BE2C (cell line): ENCODE measurements at regions not wholly inside any gene's neighbourhood (a gene's known extent, or its start where the extent isn't known, plus 50 kb on each side); places are given as distances from the start of the nearest gene placed in this dataset.
A peak's percentile ranks its signal among the peaks of the same experiment; 100 is the strongest.

Source experiments
- DNase-seq: peaks from one replicate; pipeline ENCODE4 v3.0.0-alpha.2; 2020
- H3K27me3 ChIP-seq: fragments of 250-450 bp; sonication (Bioruptor Pico); 2 replicates; pipeline ENCODE4 v1.5.1; 2020; ENCODE audit warnings: mild to moderate bottlenecking
- H3K36me3 ChIP-seq: fragments of 250-450 bp; sonication (Bioruptor Pico); 2 replicates; pipeline ENCODE4 v1.5.1; 2020; ENCODE audit warnings: mild to moderate bottlenecking
- H3K4me1 ChIP-seq: fragments of 250-450 bp; sonication (Bioruptor Pico); 2 replicates; pipeline ENCODE4 v1.5.1; 2020
- H3K4me3 ChIP-seq: 2 replicates; pipeline ENCODE4 v1.5.1; 2011; ENCODE audit warnings: low read depth, low read length
- H3K9me3 ChIP-seq: fragments of 250-450 bp; sonication (Bioruptor Pico); 2 replicates; pipeline ENCODE4 v1.5.1; 2020
- TF ChIP-seq, protein P1 (sequence below): IDR thresholded peaks from 2 replicates; pipeline ENCODE4 v1.5.1; 2012; ENCODE audit warnings: mild to moderate bottlenecking, low read depth, low read length

DNA sequence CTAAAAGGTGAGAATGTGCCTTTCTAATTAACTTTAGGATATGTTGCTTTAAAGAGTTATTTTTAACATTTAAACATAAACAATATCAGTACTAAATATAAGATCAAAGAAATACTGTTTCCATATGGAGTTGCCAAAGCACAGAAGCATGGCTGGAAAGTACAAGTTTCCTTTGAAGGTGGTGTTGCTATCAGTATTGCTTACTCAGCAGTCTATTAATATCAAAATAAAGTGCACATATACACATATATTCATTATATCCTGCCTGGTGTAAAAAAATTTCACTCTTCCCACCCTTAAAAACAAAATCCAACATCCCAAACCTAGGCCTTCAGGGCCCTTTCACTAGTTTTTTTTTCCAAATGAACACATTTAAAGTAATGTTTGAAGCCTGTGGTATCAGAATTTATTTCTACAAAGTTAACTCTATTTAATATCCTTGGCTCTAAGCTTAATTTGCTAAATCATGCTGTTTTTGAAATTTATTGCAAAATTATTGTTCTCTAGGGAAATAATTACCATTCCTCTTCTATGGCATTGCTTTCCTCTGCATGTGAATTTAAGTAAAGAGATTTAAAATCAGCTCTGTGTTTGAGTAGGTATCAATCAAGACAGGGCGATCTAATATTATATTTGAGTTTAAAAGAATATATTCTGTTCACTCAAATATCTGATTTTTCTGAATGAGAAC, 192.7 kb upstream of the MEIS1 start:
- H3K4me1 ChIP-seq = no peaks in the 10 kb centered on the region
- TF ChIP-seq, protein P1, sequence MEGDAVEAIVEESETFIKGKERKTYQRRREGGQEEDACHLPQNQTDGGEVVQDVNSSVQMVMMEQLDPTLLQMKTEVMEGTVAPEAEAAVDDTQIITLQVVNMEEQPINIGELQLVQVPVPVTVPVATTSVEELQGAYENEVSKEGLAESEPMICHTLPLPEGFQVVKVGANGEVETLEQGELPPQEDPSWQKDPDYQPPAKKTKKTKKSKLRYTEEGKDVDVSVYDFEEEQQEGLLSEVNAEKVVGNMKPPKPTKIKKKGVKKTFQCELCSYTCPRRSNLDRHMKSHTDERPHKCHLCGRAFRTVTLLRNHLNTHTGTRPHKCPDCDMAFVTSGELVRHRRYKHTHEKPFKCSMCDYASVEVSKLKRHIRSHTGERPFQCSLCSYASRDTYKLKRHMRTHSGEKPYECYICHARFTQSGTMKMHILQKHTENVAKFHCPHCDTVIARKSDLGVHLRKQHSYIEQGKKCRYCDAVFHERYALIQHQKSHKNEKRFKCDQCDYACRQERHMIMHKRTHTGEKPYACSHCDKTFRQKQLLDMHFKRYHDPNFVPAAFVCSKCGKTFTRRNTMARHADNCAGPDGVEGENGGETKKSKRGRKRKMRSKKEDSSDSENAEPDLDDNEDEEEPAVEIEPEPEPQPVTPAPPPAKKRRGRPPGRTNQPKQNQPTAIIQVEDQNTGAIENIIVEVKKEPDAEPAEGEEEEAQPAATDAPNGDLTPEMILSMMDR = no peak
- no peaks in the 10 kb centered on the region for H3K36me3 ChIP-seq
- H3K9me3 ChIP-seq = no peaks in the 10 kb centered on the region
- no peak for DNase-seq
- H3K4me3 ChIP-seq = no peak overlapping the region
- H3K27me3 ChIP-seq = no peaks in the 10 kb centered on the region

GRCh38 chr2:66240286-66240685, 194.6 kb upstream of the MEIS1 start:
- Histone ChIP-seq H3K36me3 (no peaks in the 10 kb centered on the region), H3K9me3 (no peaks in the 10 kb centered on the region), H3K27me3 (no peaks in the 10 kb centered on the region), H3K4me3 (no peak overlapping the region), H3K4me1 (no peaks in the 10 kb centered on the region)
- DNase-seq = no peak
- TF ChIP-seq, protein P1 = no peak

- H3K27me3 ChIP-seq = no peaks in the 10 kb centered on the region
- TF ChIP-seq, protein P1 = no peak
- H3K36me3 ChIP-seq = no peaks in the 10 kb centered on the region
- H3K9me3 ChIP-seq = no peaks in the 10 kb centered on the region
- H3K4me1 ChIP-seq = no peaks in the 10 kb centered on the region
- no peak overlapping the region for H3K4me3 ChIP-seq
- no peak for DNase-seq
Observed at GRCh38 chr2:66239655-66240054, 195.3 kb upstream of the MEIS1 start.

- no peaks in the 10 kb centered on the region for H3K9me3 ChIP-seq
- H3K27me3 ChIP-seq = no peaks in the 10 kb centered on the region
- no peak overlapping the region for H3K4me3 ChIP-seq
- H3K4me1 ChIP-seq = no peaks in the 10 kb centered on the region
- TF ChIP-seq, protein P1 = no peak
- H3K36me3 ChIP-seq = no peaks in the 10 kb centered on the region
- DNase-seq = no peak
Observed at GRCh38 chr2:66237803-66238379, 197.0 kb upstream of the MEIS1 start.

DNA sequence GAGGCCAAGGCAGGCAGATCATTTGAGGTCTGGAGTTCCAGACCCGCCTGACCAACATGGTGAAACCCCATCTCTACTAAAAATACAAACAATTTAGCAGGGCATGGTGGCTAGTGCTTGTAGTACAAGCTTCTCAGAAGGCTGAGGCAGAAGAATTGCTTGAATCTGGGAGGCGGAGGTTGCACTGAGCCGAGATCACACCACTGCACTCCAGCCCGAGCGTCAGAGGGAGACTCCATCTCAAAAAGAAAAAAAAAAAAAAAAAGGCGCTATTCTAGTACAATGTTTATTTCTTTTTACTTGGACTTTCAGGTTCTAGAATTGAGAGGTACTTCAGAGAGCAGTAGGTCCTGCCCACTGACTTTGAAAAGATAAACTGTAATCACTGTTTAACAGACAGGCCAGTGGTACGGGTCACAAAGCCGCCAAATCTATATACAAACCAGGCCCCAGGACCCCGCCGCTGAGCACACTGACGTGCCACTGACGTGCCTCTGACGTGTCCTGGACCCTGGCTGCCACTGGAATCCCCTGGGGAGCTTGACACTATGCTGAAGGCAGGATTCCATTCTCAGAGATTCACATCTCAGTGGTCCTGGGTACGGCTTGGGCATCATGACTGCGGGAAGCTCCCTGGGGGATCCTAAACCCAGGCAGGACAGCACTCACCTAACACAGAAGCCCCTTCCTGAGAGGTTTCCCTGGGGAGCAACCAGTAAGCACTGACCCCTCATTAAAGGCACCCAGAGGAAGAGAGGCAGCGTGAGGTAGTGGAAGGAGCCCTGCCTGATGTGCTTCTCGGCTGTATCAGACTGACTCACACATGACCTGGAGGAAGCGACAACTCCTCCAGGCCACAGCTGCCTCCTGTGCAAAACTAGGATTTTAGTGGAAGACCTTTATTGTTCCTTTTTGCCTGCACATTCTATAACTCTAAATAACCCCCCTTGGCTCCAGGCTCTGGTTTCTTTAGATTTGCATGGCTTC, 197.8 kb upstream of the MEIS1 start:
- H3K36me3 ChIP-seq = no peaks in the 10 kb centered on the region
- H3K9me3 ChIP-seq = no peaks in the 10 kb centered on the region
- no peak overlapping the region for H3K4me3 ChIP-seq
- H3K4me1 ChIP-seq = no peaks in the 10 kb centered on the region
- DNase-seq = peak; percentile 7
- TF ChIP-seq, protein P1 = no peak
- H3K27me3 ChIP-seq = no peaks in the 10 kb centered on the region
